Activated CD8-positive, alpha-beta T cell treated with anti-CD3 and anti-CD28 coated beads for 36 hours (primary cell): ENCODE measurements at regions not wholly inside any gene's neighbourhood (a gene's known extent, or its start where the extent isn't known, plus 50 kb on each side); places are given as distances from the start of the nearest gene placed in this dataset.

Source experiments
- ATAC-seq: fragments of 200-7000 bp; cut with Tn5 transposase; one replicate; pipeline ENCODE4 v1.10.0; 2021; ENCODE audit warnings: mild to moderate bottlenecking, moderate library complexity
- CTCF ChIA-PET: fragments of 350-600 bp; sonication (Branson Sonifier 250); formaldehyde crosslinking; loops from one replicate; lab custom pipeline; 2021; ENCODE audit warnings: antibody characterized with exemption; lab: Charles Lee
- POLR2A ChIA-PET: fragments of 350-600 bp; sonication (Branson Sonifier 250); formaldehyde crosslinking; loops from one replicate; lab custom pipeline; 2021; ENCODE audit warnings: antibody characterized with exemption; lab: Charles Lee
- DNase-seq: peaks from one replicate; pipeline ENCODE4 v3.0.0-alpha.2; 2020
- H3K27ac Mint-ChIP-seq: one replicate; pipeline ENCODE4 v1.8.0; 2021; ENCODE audit warnings: mild to moderate bottlenecking, mixed read lengths
- H3K27me3 Mint-ChIP-seq: one replicate; pipeline ENCODE4 v1.8.0; 2021; ENCODE audit warnings: mixed read lengths
- H3K36me3 Mint-ChIP-seq: one replicate; pipeline ENCODE4 v1.8.0; 2021; ENCODE audit warnings: low read depth, mixed read lengths
- H3K4me1 Mint-ChIP-seq: one replicate; pipeline ENCODE4 v1.8.0; 2021; ENCODE audit warnings: low read depth, mixed read lengths
- H3K4me3 Mint-ChIP-seq: one replicate; pipeline ENCODE4 v1.8.0; 2021; ENCODE audit warnings: mild to moderate bottlenecking, moderate library complexity, mixed read lengths
- H3K9me3 Mint-ChIP-seq: one replicate; pipeline ENCODE4 v1.8.0; 2021; ENCODE audit warnings: mixed read lengths
- CTCF ChIP-seq: fragments of 200-600 bp; IDR thresholded peaks from one replicate; pipeline ENCODE4 v1.8.0; 2022; ENCODE audit warnings: antibody characterized with exemption, mild to moderate bottlenecking
- intact Hi-C: fragments of 100-400 bp; cut with micrococcal nuclease; formaldehyde crosslinking; loops from one replicate; pipeline ENCODE4 v1.10.0; 2022

- no peaks in the 10 kb centered on the region for H3K4me1 Mint-ChIP-seq
- POLR2A ChIA-PET = no interaction called here
- no peak for DNase-seq
- intact Hi-C loops = no loop called here
- CTCF ChIA-PET = no interaction called here
- ATAC-seq = no peak
- peaks cover 1% of the 10 kb centered on the region for H3K9me3 Mint-ChIP-seq
- H3K27ac Mint-ChIP-seq = no peak overlapping the region
- H3K36me3 Mint-ChIP-seq = no peaks in the 10 kb centered on the region
- no peak for TF ChIP-seq CTCF
- H3K4me3 Mint-ChIP-seq = no peak overlapping the region
- no peaks in the 10 kb centered on the region for H3K27me3 Mint-ChIP-seq
Measured at GRCh38 chr4:27518876-27519275, 658.2 kb downstream of the STIM2 start.

GRCh38 chr4:27524224-27524623, 663.6 kb downstream of the STIM2 start:
- POLR2A ChIA-PET = no interaction called here
- H3K36me3 Mint-ChIP-seq = no peaks in the 10 kb centered on the region
- H3K4me3 Mint-ChIP-seq = no peak overlapping the region
- DNase-seq (no peak), ATAC-seq (no peak)
- H3K9me3 Mint-ChIP-seq = peaks cover 2% of the 10 kb centered on the region
- intact Hi-C loops = no loop called here
- CTCF ChIA-PET = no interaction called here
- no peak overlapping the region for H3K27ac Mint-ChIP-seq
- TF ChIP-seq CTCF = no peak
- H3K4me1 Mint-ChIP-seq = no peaks in the 10 kb centered on the region
- no peaks in the 10 kb centered on the region for H3K27me3 Mint-ChIP-seq

- ATAC-seq = no peak
- peaks cover 3% of the 10 kb centered on the region for H3K9me3 Mint-ChIP-seq
- no peaks in the 10 kb centered on the region for H3K36me3 Mint-ChIP-seq
- ChIA-PET CTCF (no interaction called here), POLR2A (no interaction called here)
- no peak overlapping the region for H3K27ac Mint-ChIP-seq
- H3K4me3 Mint-ChIP-seq = no peak overlapping the region
- intact Hi-C loops = no loop called here
- TF ChIP-seq CTCF = no peak
- H3K27me3 Mint-ChIP-seq = no peaks in the 10 kb centered on the region
- no peaks in the 10 kb centered on the region for H3K4me1 Mint-ChIP-seq
- no peak for DNase-seq
Measured at GRCh38 chr4:27534488-27534887, 673.8 kb downstream of the STIM2 start.

- no peak for TF ChIP-seq CTCF
- Mint-ChIP-seq H3K36me3 (no peaks in the 10 kb centered on the region), H3K9me3 (peaks cover 5% of the 10 kb centered on the region), H3K27ac (no peak overlapping the region), H3K27me3 (no peaks in the 10 kb centered on the region), H3K4me3 (no peak overlapping the region), H3K4me1 (no peaks in the 10 kb centered on the region)
- ChIA-PET CTCF (no interaction called here), POLR2A (interaction anchor here (1.1 to 1.5 kb wide), 2 partner anchors 8 to 33 kb away, joined by 3 read pairs; no protein-coding TSS in a partner anchor)
- ATAC-seq (no peak), DNase-seq (no peak)
- intact Hi-C loops = no loop called here
Measured at GRCh38 chr4:27568236-27568951, 707.8 kb downstream of the STIM2 start.

GRCh38 chr4:27568952-27569319, 708.3 kb downstream of the STIM2 start:
- intact Hi-C loops = no loop called here
- POLR2A ChIA-PET = interaction anchor here (1.1 to 1.5 kb wide), 2 partner anchors 9 to 33 kb away, joined by 3 read pairs; no protein-coding TSS in a partner anchor
- no peaks in the 10 kb centered on the region for H3K4me1 Mint-ChIP-seq
- TF ChIP-seq CTCF = no peak
- H3K27ac Mint-ChIP-seq = no peak overlapping the region
- H3K4me3 Mint-ChIP-seq = no peak overlapping the region
- no peaks in the 10 kb centered on the region for H3K36me3 Mint-ChIP-seq
- no peaks in the 10 kb centered on the region for H3K27me3 Mint-ChIP-seq
- no peak for DNase-seq
- no peak for ATAC-seq
- CTCF ChIA-PET = no interaction called here
- H3K9me3 Mint-ChIP-seq = peaks cover 7% of the 10 kb centered on the region
